ENCODE measurements at regions not wholly inside any gene's neighbourhood (a gene's known extent, or its start where the extent isn't known, plus 50 kb on each side); places are given as distances from the start of the nearest gene placed in this dataset.

DNA sequence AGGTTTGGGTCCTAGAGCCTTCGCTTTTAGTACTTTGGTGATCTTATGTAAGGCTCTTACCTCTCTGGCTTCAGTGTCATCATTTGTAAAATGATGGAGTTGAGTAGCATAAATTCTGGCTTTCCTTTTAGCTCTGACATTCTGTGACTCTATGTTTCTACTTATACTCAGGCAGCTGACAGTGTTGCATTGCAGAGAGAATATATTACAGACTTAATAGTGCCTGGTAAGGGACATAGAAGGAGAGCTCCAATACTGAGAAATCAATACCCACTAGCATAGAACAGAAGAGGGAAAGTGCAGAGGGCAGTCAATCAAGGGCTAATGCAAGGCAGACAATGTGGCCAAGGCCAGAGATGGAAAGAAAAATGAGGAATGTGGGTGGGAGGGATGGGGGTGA is 371.4 kb upstream of the TLE4 start:
- Histone ChIP-seq H3K4me3 (replicated peaks in 1 of 3; ENCODE audit: insufficient read depth in 1 of 3, low read depth in 1 of 3, low read length in 3 of 3) (no peak overlapping the region), H3K79me2 (ENCODE audit: control insufficient read depth, insufficient read depth, low read length) (no peaks in the 10 kb centered on the region), H3K9me3 (replicated peaks; ENCODE audit: control insufficient read depth, insufficient read depth, low read length) (no peaks in the 10 kb centered on the region), H2AFZ (ENCODE audit: low read depth, low read length) (no peak overlapping the region), H3K9ac (replicated peaks; ENCODE audit: extremely low read depth, insufficient read depth, low read length) (no peak overlapping the region), H3K4me1 (ENCODE audit: control insufficient read depth, extremely low read depth, insufficient read depth, low read length) (no peaks in the 10 kb centered on the region), H3K4me2 (ENCODE audit: insufficient read depth, low read length) (no peak overlapping the region), H4K20me1 (replicated peaks; ENCODE audit: control insufficient read depth, extremely low read depth, insufficient read depth, low read length) (no peaks in the 10 kb centered on the region), H3K36me3 (ENCODE audit: control insufficient read depth in 2 of 2, extremely low read depth in 1 of 2, insufficient read depth in 2 of 2, low read length in 2 of 2) (no peaks in the 10 kb centered on the region), H3K9me1 (replicated peaks; ENCODE audit: control insufficient read depth, extremely low read depth, insufficient read depth, low read length) (no peaks in the 10 kb centered on the region), H3K27me3 (ENCODE audit: control insufficient read depth in 2 of 2, insufficient read depth in 2 of 2, low read length in 2 of 2) (peaks cover 3 to 4% of the 10 kb centered on the region in 2 experiments), H3K27ac (ENCODE audit: insufficient read depth, low read depth, low read length) (no peak overlapping the region)
- ChIA-PET POLR2A (no interaction called here), CTCF (interaction anchor here (2.9 kb wide), 1 partner anchor 10 kb away, joined by 12 read pairs; no protein-coding TSS in a partner anchor)
- no peak for DNase-seq (ENCODE audit: low read depth, low spot score)
- no TSS peak for BruUV-seq (replicated peaks)
- intact Hi-C loops (cut with micrococcal nuclease), result no loop called here
- dilution Hi-C loops (cut with MboI; ENCODE audit: extremely low pct_ligation_motif_present, low sequenced_read_pairs), result no loop called here
- TF ChIP-seq FOS (IDR thresholded peaks at IDR 0.05; ENCODE audit: borderline replicate concordance, insufficient read depth, low read length) (no peak), MAX (IDR thresholded peaks at IDR 0.05; ENCODE audit: insufficient read depth, insufficient read length) (no peak), GATA2 (IDR thresholded peaks at IDR 0.05; ENCODE audit: insufficient read depth, insufficient read length, low read depth, low read length) (no peak), POLR2AphosphoS5 (IDR thresholded peaks at IDR 0.05; ENCODE audit: insufficient read depth, low read depth, low read length) (no peak), EZH2 (IDR thresholded peaks at IDR 0.05; ENCODE audit: borderline replicate concordance, low read depth, low read length, severe bottlenecking) (no peak), POLR2A (IDR thresholded peaks at IDR 0.05; ENCODE audit: low read depth, low read length) (no peak), MYC (IDR thresholded peaks at IDR 0.05; ENCODE audit: low read depth, low read length) (no peak), JUN (IDR thresholded peaks at IDR 0.05; ENCODE audit: borderline replicate concordance, insufficient read depth, insufficient read length, low read depth) (no peak)
- TF ChIP-seq, protein P1, sequence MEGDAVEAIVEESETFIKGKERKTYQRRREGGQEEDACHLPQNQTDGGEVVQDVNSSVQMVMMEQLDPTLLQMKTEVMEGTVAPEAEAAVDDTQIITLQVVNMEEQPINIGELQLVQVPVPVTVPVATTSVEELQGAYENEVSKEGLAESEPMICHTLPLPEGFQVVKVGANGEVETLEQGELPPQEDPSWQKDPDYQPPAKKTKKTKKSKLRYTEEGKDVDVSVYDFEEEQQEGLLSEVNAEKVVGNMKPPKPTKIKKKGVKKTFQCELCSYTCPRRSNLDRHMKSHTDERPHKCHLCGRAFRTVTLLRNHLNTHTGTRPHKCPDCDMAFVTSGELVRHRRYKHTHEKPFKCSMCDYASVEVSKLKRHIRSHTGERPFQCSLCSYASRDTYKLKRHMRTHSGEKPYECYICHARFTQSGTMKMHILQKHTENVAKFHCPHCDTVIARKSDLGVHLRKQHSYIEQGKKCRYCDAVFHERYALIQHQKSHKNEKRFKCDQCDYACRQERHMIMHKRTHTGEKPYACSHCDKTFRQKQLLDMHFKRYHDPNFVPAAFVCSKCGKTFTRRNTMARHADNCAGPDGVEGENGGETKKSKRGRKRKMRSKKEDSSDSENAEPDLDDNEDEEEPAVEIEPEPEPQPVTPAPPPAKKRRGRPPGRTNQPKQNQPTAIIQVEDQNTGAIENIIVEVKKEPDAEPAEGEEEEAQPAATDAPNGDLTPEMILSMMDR (IDR thresholded peaks at IDR 0.05; ENCODE audit: extremely low read depth in 1 of 2, insufficient read depth in 1 of 2, low read depth in 1 of 2, low read length in 2 of 2), result no peak
- no peak for FAIRE-seq
